Loucy (cell line): ENCODE measurements at regions not wholly inside any gene's neighbourhood (a gene's known extent, or its start where the extent isn't known, plus 50 kb on each side); places are given as distances from the start of the nearest gene placed in this dataset.

Experiments used
- CTCF ChIP-seq: fragments of 200-600 bp; sonication (generic); conservative IDR thresholded peaks from 2 replicates; pipeline ENCODE4 v1.5.1; 2014; ENCODE audit warnings: mild to moderate bottlenecking, antibody characterized with exemption, low read length
- EZH2phosphoT487 ChIP-seq: fragments of 200-600 bp; IDR thresholded peaks from 2 replicates; pipeline ENCODE4 v1.6.1; 2018; ENCODE audit warnings: antibody characterized with exemption, mild to moderate bottlenecking, moderate library complexity, borderline replicate concordance

DNA sequence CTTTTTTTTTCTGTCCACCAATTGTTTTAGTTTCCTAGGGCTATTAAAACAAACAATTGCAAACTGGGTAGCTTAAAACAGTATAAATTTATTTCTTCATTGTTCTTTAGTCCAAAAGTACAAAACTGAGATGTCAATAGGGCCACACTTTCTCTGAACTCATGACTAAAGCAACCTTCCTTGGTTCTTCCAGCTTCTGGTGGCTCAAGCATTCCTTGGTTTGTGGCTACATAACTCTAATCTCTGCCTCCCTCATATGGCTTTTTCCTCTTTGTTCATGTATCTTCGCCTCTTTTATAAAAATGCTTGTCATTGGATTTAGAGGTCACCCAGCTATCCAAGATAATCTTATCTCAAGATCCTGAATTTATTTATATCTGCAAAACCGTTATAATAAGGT is 914.5 kb upstream of the EPHA6 start:
- TF ChIP-seq CTCF (no peak), EZH2phosphoT487 (no peak)
